Endothelial cell of umbilical vein (primary cell): ENCODE measurements at regions not wholly inside any gene's neighbourhood (a gene's known extent, or its start where the extent isn't known, plus 50 kb on each side); places are given as distances from the start of the nearest gene placed in this dataset.

Experiments used
- BruUV-seq: library from RNA; stranded (reverse); fragments of 400-500 nt; replicated peaks from 2 replicates; lab custom pipeline; 2021; lab: Mats Ljungman, UMichigan
- CTCF ChIA-PET: fragments of 300-600, 350-600 bp; sonication (Branson Sonifier 250); formaldehyde crosslinking; loops from one replicate; lab custom pipeline; 2021; ENCODE audit warnings: antibody characterized with exemption, inconsistent platforms; lab: Charles Lee
- POLR2A ChIA-PET: fragments of 300-600, 350-600 bp; sonication (Branson Sonifier 250); formaldehyde crosslinking; loops from one replicate; lab custom pipeline; 2021; ENCODE audit warnings: antibody characterized with exemption, inconsistent platforms; lab: Charles Lee
- DNase-seq: peaks from one replicate; pipeline ENCODE4 v3.0.0-alpha.2; 2011; ENCODE audit warnings: low read depth, low spot score
- FAIRE-seq: peaks from 2 replicates; lab custom pipeline; 2011; peaks lifted over from hg19 to GRCh38; lab: Jason Lieb, UNC
- H2AFZ ChIP-seq: 2 replicates; pipeline ENCODE4 v1.6.0; 2012; ENCODE audit warnings: low read depth, low read length, control low read depth, inconsistent platforms
- H3K27ac ChIP-seq: 2 replicates; pipeline ENCODE4 v1.5.1; 2011; ENCODE audit warnings: low read depth, mild to moderate bottlenecking, control low read depth, low read length, moderate library complexity; ENCODE audit not compliant: insufficient read depth
- H3K27me3 ChIP-seq, 2 experiments: 2 replicates each; pipeline versions ENCODE4 v1.6.0 to v1.6.1; 2011; ENCODE audit warnings: low read length in 2 of 2, mixed read lengths in 1 of 2; ENCODE audit not compliant: control insufficient read depth in 2 of 2, insufficient read depth in 2 of 2
- H3K36me3 ChIP-seq, 2 experiments: 2 replicates in 1 of 2; 3 replicates in 1 of 2; pipeline ENCODE4 v1.5.1; 2011; ENCODE audit warnings: low read length in 2 of 2, mild to moderate bottlenecking in 1 of 2, moderate library complexity in 1 of 2; ENCODE audit not compliant: control insufficient read depth in 2 of 2, insufficient read depth in 2 of 2; ENCODE audit errors: extremely low read depth in 1 of 2
- H3K4me1 ChIP-seq: 3 replicates; pipeline ENCODE4 v1.5.1; 2011; ENCODE audit warnings: mild to moderate bottlenecking, low read length; ENCODE audit not compliant: control insufficient read depth, insufficient read depth; ENCODE audit errors: extremely low read depth
- H3K4me2 ChIP-seq: 2 replicates; pipeline ENCODE4 v1.6.1; 2011; ENCODE audit warnings: low read length, control low read depth, mixed read lengths; ENCODE audit not compliant: insufficient read depth
- H3K4me3 ChIP-seq, 3 experiments: fragments of 200-600 bp in 1 of 3; sonication (generic), shearing (Covaris generic) in 1 of 3; replicated peaks in 1 of 3; 2 replicates each; pipeline ENCODE4 v1.5.1; 2011 to 2016; ENCODE audit warnings: control low read depth in 3 of 3, low read length in 3 of 3, mild to moderate bottlenecking in 2 of 3, inconsistent platforms in 1 of 3, low read depth in 1 of 3, moderate library complexity in 1 of 3; ENCODE audit not compliant: insufficient read depth in 1 of 3
- H3K79me2 ChIP-seq: 2 replicates; pipeline ENCODE4 v1.6.0; 2012; ENCODE audit warnings: low read length, inconsistent platforms; ENCODE audit not compliant: control insufficient read depth, insufficient read depth
- H3K9ac ChIP-seq: replicated peaks from 2 replicates; pipeline ENCODE3; 2011; ENCODE audit warnings: low read length, control low read depth; ENCODE audit not compliant: insufficient read depth; ENCODE audit errors: extremely low read depth
- H3K9me1 ChIP-seq: replicated peaks from 3 replicates; pipeline ENCODE4 v1.6.0; 2011; ENCODE audit warnings: mild to moderate bottlenecking, low read length; ENCODE audit not compliant: control insufficient read depth, insufficient read depth; ENCODE audit errors: extremely low read depth
- H3K9me3 ChIP-seq: replicated peaks from 2 replicates; pipeline ENCODE4 v1.5.1; 2012; ENCODE audit warnings: low read length, inconsistent platforms; ENCODE audit not compliant: control insufficient read depth, insufficient read depth
- H4K20me1 ChIP-seq: replicated peaks from 2 replicates; pipeline ENCODE3; 2011; ENCODE audit warnings: mild to moderate bottlenecking, low read length; ENCODE audit not compliant: control insufficient read depth, insufficient read depth; ENCODE audit errors: extremely low read depth
- CTCF ChIP-seq, 2 donors: IDR thresholded peaks; 1 replicate in 1 of 2; 2 replicates in 1 of 2; pipeline ENCODE4 v1.5.1; 2011; ENCODE audit warnings: low read length in 2 of 2, mild to moderate bottlenecking in 2 of 2, moderate library complexity in 2 of 2, control low read depth in 1 of 2, inconsistent platforms in 1 of 2, low read depth in 1 of 2; ENCODE audit not compliant: insufficient read depth in 1 of 2; ENCODE audit errors: extremely low read depth in 1 of 2
- EZH2 ChIP-seq: IDR thresholded peaks from 2 replicates; pipeline ENCODE4 v1.6.1; 2012; ENCODE audit warnings: borderline replicate concordance, low read depth, mild to moderate bottlenecking, moderate library complexity, low read length, inconsistent platforms; ENCODE audit not compliant: severe bottlenecking
- FOS ChIP-seq: IDR thresholded peaks from 2 replicates; pipeline ENCODE4 v1.6.1; 2011; ENCODE audit warnings: mild to moderate bottlenecking, low read length, moderate library complexity, borderline replicate concordance; ENCODE audit not compliant: insufficient read depth
- GATA2 ChIP-seq: IDR thresholded peaks from 2 replicates; pipeline ENCODE4 v1.7.0; 2011; ENCODE audit warnings: low read depth, mild to moderate bottlenecking, moderate library complexity, mixed read lengths, low read length; ENCODE audit not compliant: insufficient read length, insufficient read depth
- JUN ChIP-seq: IDR thresholded peaks from 2 replicates; pipeline ENCODE4 v1.6.1; 2011; ENCODE audit warnings: borderline replicate concordance, low read depth; ENCODE audit not compliant: insufficient read length, insufficient read depth
- MAX ChIP-seq: IDR thresholded peaks from 2 replicates; pipeline ENCODE4 v1.6.1; 2011; ENCODE audit not compliant: insufficient read depth, insufficient read length
- MYC ChIP-seq: IDR thresholded peaks from one replicate; pipeline ENCODE4 v1.6.1; 2011; ENCODE audit warnings: mild to moderate bottlenecking, low read depth, low read length
- POLR2A ChIP-seq: IDR thresholded peaks from 2 replicates; pipeline ENCODE4 v1.6.1; 2012; ENCODE audit warnings: low read depth, mild to moderate bottlenecking, control low read depth, low read length
- POLR2AphosphoS5 ChIP-seq: IDR thresholded peaks from 2 replicates; pipeline ENCODE4 v1.6.1; 2012; ENCODE audit warnings: low read depth, mild to moderate bottlenecking, control low read depth, low read length, moderate library complexity; ENCODE audit not compliant: insufficient read depth
- dilution Hi-C: fragments of 300-500 bp; cut with MboI; formaldehyde crosslinking; loops from one replicate; pipeline ENCODE4 v1.15.0; 2019; ENCODE audit warnings: low sequenced_read_pairs; ENCODE audit not compliant: extremely low pct_ligation_motif_present
- intact Hi-C: fragments of 100-400 bp; cut with micrococcal nuclease; formaldehyde crosslinking; loops from one replicate; pipeline ENCODE4 v1.10.0; 2022

DNA sequence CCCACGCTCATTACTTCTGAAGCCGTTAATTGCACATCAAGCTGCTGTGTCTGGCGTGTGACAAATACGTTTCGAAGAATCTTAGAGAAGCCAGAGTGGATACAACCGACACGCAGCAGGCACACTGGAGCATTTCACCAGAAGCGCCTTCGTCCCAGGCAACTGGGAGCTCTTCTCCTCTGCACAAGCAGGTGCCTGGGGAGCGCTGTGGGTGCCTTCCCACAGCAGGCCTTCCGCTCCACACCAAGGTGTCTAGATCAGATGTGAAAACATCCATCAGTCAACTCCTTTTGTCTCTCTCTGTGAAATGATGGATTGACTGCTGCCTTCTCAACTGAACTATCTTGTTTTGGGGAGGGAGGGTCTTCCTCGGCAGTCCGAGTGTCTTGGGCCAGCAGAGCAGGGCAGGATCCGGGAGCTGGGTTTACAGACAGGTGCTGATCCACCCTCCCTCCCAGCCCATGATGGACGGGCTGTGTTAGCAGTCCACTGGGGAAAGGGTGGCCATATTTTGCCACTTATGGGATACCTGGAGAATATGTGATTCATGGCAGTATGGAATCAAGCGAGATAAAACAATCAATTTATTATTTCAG lies 326.3 kb downstream of the TCERG1L start:
- ChIA-PET CTCF (no interaction called here), POLR2A (no interaction called here)
- no peak for FAIRE-seq
- no peak for TF ChIP-seq GATA2
- TF ChIP-seq MAX: no peak
- TF ChIP-seq FOS: no peak
- no peak for TF ChIP-seq POLR2AphosphoS5
- no peak for TF ChIP-seq JUN
- TF ChIP-seq EZH2: no peak
- TF ChIP-seq POLR2A: no peak
- TF ChIP-seq MYC: no peak
- TF ChIP-seq CTCF (IDR thresholded peaks at IDR 0.05; ENCODE audit: extremely low read depth in 1 of 2, insufficient read depth in 1 of 2, low read depth in 1 of 2, low read length in 2 of 2): no peak
- no peak overlapping the region for H3K9ac ChIP-seq
- DNase-seq: no peak
- no peak overlapping the region for H3K4me2 ChIP-seq
- H3K9me3 ChIP-seq: peaks cover 2% of the 10 kb centered on the region
- dilution Hi-C loops (no loop called here), intact Hi-C loops (no loop called here)
- no peak overlapping the region for H3K27ac ChIP-seq
- H3K4me3 ChIP-seq: no peak overlapping the region
- no peaks in the 10 kb centered on the region for H3K9me1 ChIP-seq
- no peaks in the 10 kb centered on the region for H4K20me1 ChIP-seq
- H3K36me3 ChIP-seq: no peaks in the 10 kb centered on the region
- no peaks in the 10 kb centered on the region for H3K4me1 ChIP-seq
- BruUV-seq: no TSS peak
- H3K79me2 ChIP-seq: no peaks in the 10 kb centered on the region
- H3K27me3 ChIP-seq: no peaks in the 10 kb centered on the region
- H2AFZ ChIP-seq: no peak overlapping the region
